GM23338 (cell line): ENCODE measurements at regions not wholly inside any gene's neighbourhood (a gene's known extent, or its start where the extent isn't known, plus 50 kb on each side); places are given as distances from the start of the nearest gene placed in this dataset.

Source experiments
- ATAC-seq: fragments of 200-7000 bp; cut with Tn5 transposase; 3 replicates; pipeline ENCODE4 v1.9.1; 2020
- DNase-seq: peaks from one replicate; pipeline ENCODE4 v3.0.0-alpha.2; 2015; ENCODE audit warnings: low spot score
- H2AFZ ChIP-seq: fragments of 200-600 bp; sonication (generic); 2 replicates; pipeline ENCODE4 v1.8.0; 2016; ENCODE audit warnings: antibody characterized with exemption, mild to moderate bottlenecking, moderate library complexity
- H3F3A ChIP-seq: fragments of 200-600 bp; sonication (generic); replicated peaks from 2 replicates; pipeline ENCODE4 v1.8.0; 2017; ENCODE audit warnings: antibody characterized with exemption, mixed run types, low read depth
- H3K27ac ChIP-seq: fragments of 200-600 bp; sonication (generic); 2 replicates; pipeline ENCODE4 v1.6.1; 2016; ENCODE audit warnings: low read depth
- H3K27me3 ChIP-seq: fragments of 200-600 bp; sonication (generic); 2 replicates; pipeline ENCODE4 v1.8.0; 2016; ENCODE audit warnings: mild to moderate bottlenecking, mixed run types, moderate library complexity; ENCODE audit not compliant: insufficient read depth
- H3K36me3 ChIP-seq: fragments of 200-600 bp; sonication (generic); 2 replicates; pipeline ENCODE4 v1.8.0; 2016; ENCODE audit warnings: mild to moderate bottlenecking; ENCODE audit not compliant: insufficient read depth
- H3K4me1 ChIP-seq: fragments of 200-600 bp; sonication (generic); 2 replicates; pipeline ENCODE4 v1.8.0; 2016; ENCODE audit warnings: mild to moderate bottlenecking, moderate library complexity; ENCODE audit not compliant: insufficient read depth
- H3K4me2 ChIP-seq: fragments of 200-600 bp; sonication (generic); 2 replicates; pipeline ENCODE4 v1.7.1; 2017; ENCODE audit warnings: mixed run types
- H3K4me3 ChIP-seq: fragments of 200-600 bp; sonication (generic); 2 replicates; pipeline ENCODE4 v1.6.1; 2016; ENCODE audit warnings: mixed run types
- H3K79me2 ChIP-seq: fragments of 200-600 bp; sonication (generic); replicated peaks from 2 replicates; pipeline ENCODE4 v1.8.0; 2017; ENCODE audit warnings: mild to moderate bottlenecking; ENCODE audit not compliant: insufficient read depth
- H3K9me2 ChIP-seq: fragments of 200-600 bp; sonication (generic); 2 replicates; pipeline ENCODE4 v1.8.0; 2017; ENCODE audit not compliant: insufficient read depth
- H4K20me1 ChIP-seq: fragments of 200-600 bp; sonication (generic); replicated peaks from 2 replicates; pipeline ENCODE4 v1.8.0; 2017; ENCODE audit warnings: mild to moderate bottlenecking; ENCODE audit not compliant: insufficient read depth
- H3K27ac Mint-ChIP-seq: 2 replicates; pipeline ENCODE4 v1.8.0; 2020; ENCODE audit warnings: inconsistent platforms, mild to moderate bottlenecking, moderate library complexity, mixed read lengths
- H3K27me3 Mint-ChIP-seq: 3 replicates; pipeline ENCODE4 v1.8.0; 2022; ENCODE audit warnings: low read depth, mild to moderate bottlenecking, moderate library complexity, mixed read lengths, inconsistent platforms; ENCODE audit not compliant: insufficient read depth, poor library complexity
- H3K36me3 Mint-ChIP-seq: 3 replicates; pipeline ENCODE4 v1.8.0; 2021; ENCODE audit warnings: low read depth, mild to moderate bottlenecking, inconsistent platforms, moderate library complexity, mixed read lengths
- H3K4me1 Mint-ChIP-seq: 3 replicates; pipeline ENCODE4 v1.8.0; 2020; ENCODE audit warnings: mild to moderate bottlenecking, inconsistent platforms, mixed read lengths
- H3K4me3 Mint-ChIP-seq: 3 replicates; pipeline ENCODE4 v1.8.0; 2021; ENCODE audit warnings: moderate library complexity, mild to moderate bottlenecking, inconsistent platforms, mixed read lengths
- H3K9me3 Mint-ChIP-seq: 3 replicates; pipeline ENCODE4 v1.8.0; 2020; ENCODE audit warnings: moderate library complexity, mild to moderate bottlenecking, inconsistent platforms, mixed read lengths
- CREB1 ChIP-seq: fragments of 250-450 bp; sonication (Bioruptor Pico); IDR thresholded peaks from 2 replicates; pipeline ENCODE4 v1.5.0; 2020; ENCODE audit warnings: low read depth, mild to moderate bottlenecking, moderate library complexity
- EZH2phosphoT487 ChIP-seq: fragments of 200-600 bp; sonication (generic); IDR thresholded peaks from one replicate; pipeline ENCODE4 v1.8.1; 2018; ENCODE audit warnings: antibody characterized with exemption; ENCODE audit not compliant: unreplicated experiment
- JUNB ChIP-seq: IDR thresholded peaks from one replicate; pipeline ENCODE4 v1.6.1; 2016; ENCODE audit warnings: antibody characterized with exemption; ENCODE audit not compliant: unreplicated experiment
- NANOG ChIP-seq: IDR thresholded peaks from 2 replicates; pipeline ENCODE4 v1.6.1; 2016; ENCODE audit warnings: antibody characterized with exemption, borderline replicate concordance
- POLR2AphosphoS5 ChIP-seq: IDR thresholded peaks from 2 replicates; pipeline ENCODE4 v1.6.1; 2016; ENCODE audit warnings: antibody characterized with exemption, low read depth
- STAT1 ChIP-seq: IDR thresholded peaks from one replicate; pipeline ENCODE4 v1.6.1; 2016; ENCODE audit warnings: antibody characterized with exemption; ENCODE audit not compliant: unreplicated experiment
- ZNF331 ChIP-seq: fragments of 250-450 bp; sonication (Bioruptor Pico); IDR thresholded peaks from 2 replicates; pipeline ENCODE4 v1.5.0; 2020; ENCODE audit warnings: low read depth, mild to moderate bottlenecking, moderate library complexity
- TF ChIP-seq, protein P1 (sequence below), 2 experiments: fragments of 200-600 bp in 1 of 2; sonication (generic) in 1 of 2; conservative IDR thresholded peaks; 2 replicates each; pipeline versions ENCODE4 v1.5.1 to v1.6.1; 2016 to 2017; ENCODE audit warnings: antibody characterized with exemption in 2 of 2, low read depth in 2 of 2, mild to moderate bottlenecking in 2 of 2, moderate library complexity in 1 of 2
- TF ChIP-seq, protein P2 (sequence below): IDR thresholded peaks from one replicate; pipeline ENCODE4 v1.6.1; 2018; ENCODE audit warnings: antibody characterized with exemption; ENCODE audit not compliant: unreplicated experiment
- TF ChIP-seq, protein P3 (sequence below): IDR thresholded peaks from 2 replicates; pipeline ENCODE4 v1.6.1; 2016; ENCODE audit warnings: antibody characterized with exemption

DNA sequence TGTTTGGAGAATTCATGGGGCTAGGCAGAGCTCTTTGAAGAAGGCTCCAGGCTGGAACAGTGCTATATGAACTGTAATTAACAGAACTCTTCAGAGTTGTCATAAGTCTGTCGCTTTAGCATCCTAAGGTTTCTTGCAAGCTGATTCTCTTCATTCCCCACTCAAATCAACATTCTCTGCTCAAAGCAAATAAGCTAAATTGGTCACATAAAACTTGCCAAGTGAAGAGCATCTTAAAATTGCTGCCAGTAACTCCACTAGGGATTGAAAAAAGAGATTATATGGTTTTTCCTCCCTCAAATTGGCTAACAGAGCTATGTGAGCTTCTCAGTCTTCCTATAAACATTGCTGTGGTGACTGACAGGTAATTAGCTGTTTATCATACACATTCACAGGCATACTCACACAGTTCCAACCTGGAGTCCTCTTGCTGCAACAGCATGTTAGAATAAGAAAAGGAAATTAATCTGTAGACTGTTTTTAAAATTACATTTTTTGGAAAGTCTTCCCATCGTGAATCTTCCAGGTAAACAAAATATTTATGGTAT lies 298.5 kb upstream of the ATP10B start:
- Histone ChIP-seq H3K36me3 (no peaks in the 10 kb centered on the region), H3K27ac (no peak overlapping the region), H3F3A (no peaks in the 10 kb centered on the region), H3K4me2 (no peak overlapping the region), H3K4me1 (no peaks in the 10 kb centered on the region), H3K9me2 (no peaks in the 10 kb centered on the region), H3K4me3 (no peak overlapping the region), H4K20me1 (no peaks in the 10 kb centered on the region), H3K79me2 (no peaks in the 10 kb centered on the region), H3K27me3 (no peaks in the 10 kb centered on the region), H2AFZ (no peak overlapping the region)
- H3K9me3 Mint-ChIP-seq: peaks cover 8% of the 10 kb centered on the region; the same call in 2 of the 3 replicates
- no peaks in the 10 kb centered on the region for H3K27me3 Mint-ChIP-seq
- no peaks in the 10 kb centered on the region; the same call in 2 of the 3 replicates for H3K36me3 Mint-ChIP-seq
- DNase-seq (no peak), ATAC-seq (no peak)
- no peaks in the 10 kb centered on the region for H3K4me1 Mint-ChIP-seq
- no peak overlapping the region for H3K27ac Mint-ChIP-seq
- no peak for TF ChIP-seq EZH2phosphoT487
- TF ChIP-seq ZNF331: no peak
- TF ChIP-seq, protein P1, sequence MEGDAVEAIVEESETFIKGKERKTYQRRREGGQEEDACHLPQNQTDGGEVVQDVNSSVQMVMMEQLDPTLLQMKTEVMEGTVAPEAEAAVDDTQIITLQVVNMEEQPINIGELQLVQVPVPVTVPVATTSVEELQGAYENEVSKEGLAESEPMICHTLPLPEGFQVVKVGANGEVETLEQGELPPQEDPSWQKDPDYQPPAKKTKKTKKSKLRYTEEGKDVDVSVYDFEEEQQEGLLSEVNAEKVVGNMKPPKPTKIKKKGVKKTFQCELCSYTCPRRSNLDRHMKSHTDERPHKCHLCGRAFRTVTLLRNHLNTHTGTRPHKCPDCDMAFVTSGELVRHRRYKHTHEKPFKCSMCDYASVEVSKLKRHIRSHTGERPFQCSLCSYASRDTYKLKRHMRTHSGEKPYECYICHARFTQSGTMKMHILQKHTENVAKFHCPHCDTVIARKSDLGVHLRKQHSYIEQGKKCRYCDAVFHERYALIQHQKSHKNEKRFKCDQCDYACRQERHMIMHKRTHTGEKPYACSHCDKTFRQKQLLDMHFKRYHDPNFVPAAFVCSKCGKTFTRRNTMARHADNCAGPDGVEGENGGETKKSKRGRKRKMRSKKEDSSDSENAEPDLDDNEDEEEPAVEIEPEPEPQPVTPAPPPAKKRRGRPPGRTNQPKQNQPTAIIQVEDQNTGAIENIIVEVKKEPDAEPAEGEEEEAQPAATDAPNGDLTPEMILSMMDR (conservative IDR thresholded peaks at IDR 0.05; ENCODE audit: low read depth in 2 of 2): no peak
- TF ChIP-seq JUNB: no peak
- no peak overlapping the region for H3K4me3 Mint-ChIP-seq

DNA sequence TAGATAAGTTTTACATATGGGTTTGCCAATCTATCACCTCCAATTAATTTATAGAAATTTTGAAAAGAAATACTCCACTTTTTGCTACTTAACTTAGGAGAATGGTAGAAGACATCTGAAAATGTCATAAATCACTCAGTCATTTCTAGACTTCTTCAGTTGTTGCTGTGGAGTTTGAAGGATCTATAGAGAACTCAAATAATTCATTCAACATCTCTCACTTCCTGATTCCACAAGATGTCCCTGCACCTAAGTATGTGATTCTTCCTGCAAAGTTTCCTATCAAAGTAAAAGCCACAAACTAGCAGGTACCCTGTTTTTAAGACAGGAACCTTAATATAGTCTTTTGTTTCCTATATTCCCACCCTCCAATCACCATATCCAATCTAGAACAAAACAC lies 297.1 kb upstream of the ATP10B start:
- Histone ChIP-seq H3K27me3 (no peaks in the 10 kb centered on the region), H3K27ac (no peak overlapping the region), H3F3A (no peaks in the 10 kb centered on the region), H4K20me1 (no peaks in the 10 kb centered on the region), H3K9me2 (no peaks in the 10 kb centered on the region), H3K79me2 (no peaks in the 10 kb centered on the region), H3K36me3 (no peaks in the 10 kb centered on the region), H3K4me1 (no peaks in the 10 kb centered on the region), H3K4me3 (no peak overlapping the region), H2AFZ (no peak overlapping the region), H3K4me2 (no peak overlapping the region)
- no peak overlapping the region for H3K4me3 Mint-ChIP-seq
- no peaks in the 10 kb centered on the region for H3K4me1 Mint-ChIP-seq
- ATAC-seq: no peak
- no peak for DNase-seq
- no peaks in the 10 kb centered on the region for H3K27me3 Mint-ChIP-seq
- no peak overlapping the region for H3K27ac Mint-ChIP-seq
- H3K9me3 Mint-ChIP-seq: peaks cover 13% of the 10 kb centered on the region; the same call in 2 of the 3 replicates
- peaks cover 2% of the 10 kb centered on the region; the same call in 2 of the 3 replicates for H3K36me3 Mint-ChIP-seq
- TF ChIP-seq, protein P2, sequence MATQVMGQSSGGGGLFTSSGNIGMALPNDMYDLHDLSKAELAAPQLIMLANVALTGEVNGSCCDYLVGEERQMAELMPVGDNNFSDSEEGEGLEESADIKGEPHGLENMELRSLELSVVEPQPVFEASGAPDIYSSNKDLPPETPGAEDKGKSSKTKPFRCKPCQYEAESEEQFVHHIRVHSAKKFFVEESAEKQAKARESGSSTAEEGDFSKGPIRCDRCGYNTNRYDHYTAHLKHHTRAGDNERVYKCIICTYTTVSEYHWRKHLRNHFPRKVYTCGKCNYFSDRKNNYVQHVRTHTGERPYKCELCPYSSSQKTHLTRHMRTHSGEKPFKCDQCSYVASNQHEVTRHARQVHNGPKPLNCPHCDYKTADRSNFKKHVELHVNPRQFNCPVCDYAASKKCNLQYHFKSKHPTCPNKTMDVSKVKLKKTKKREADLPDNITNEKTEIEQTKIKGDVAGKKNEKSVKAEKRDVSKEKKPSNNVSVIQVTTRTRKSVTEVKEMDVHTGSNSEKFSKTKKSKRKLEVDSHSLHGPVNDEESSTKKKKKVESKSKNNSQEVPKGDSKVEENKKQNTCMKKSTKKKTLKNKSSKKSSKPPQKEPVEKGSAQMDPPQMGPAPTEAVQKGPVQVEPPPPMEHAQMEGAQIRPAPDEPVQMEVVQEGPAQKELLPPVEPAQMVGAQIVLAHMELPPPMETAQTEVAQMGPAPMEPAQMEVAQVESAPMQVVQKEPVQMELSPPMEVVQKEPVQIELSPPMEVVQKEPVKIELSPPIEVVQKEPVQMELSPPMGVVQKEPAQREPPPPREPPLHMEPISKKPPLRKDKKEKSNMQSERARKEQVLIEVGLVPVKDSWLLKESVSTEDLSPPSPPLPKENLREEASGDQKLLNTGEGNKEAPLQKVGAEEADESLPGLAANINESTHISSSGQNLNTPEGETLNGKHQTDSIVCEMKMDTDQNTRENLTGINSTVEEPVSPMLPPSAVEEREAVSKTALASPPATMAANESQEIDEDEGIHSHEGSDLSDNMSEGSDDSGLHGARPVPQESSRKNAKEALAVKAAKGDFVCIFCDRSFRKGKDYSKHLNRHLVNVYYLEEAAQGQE: no peak
- TF ChIP-seq NANOG: no peak
- TF ChIP-seq, protein P3, sequence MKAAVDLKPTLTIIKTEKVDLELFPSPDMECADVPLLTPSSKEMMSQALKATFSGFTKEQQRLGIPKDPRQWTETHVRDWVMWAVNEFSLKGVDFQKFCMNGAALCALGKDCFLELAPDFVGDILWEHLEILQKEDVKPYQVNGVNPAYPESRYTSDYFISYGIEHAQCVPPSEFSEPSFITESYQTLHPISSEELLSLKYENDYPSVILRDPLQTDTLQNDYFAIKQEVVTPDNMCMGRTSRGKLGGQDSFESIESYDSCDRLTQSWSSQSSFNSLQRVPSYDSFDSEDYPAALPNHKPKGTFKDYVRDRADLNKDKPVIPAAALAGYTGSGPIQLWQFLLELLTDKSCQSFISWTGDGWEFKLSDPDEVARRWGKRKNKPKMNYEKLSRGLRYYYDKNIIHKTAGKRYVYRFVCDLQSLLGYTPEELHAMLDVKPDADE: no peak
- no peak for TF ChIP-seq POLR2AphosphoS5
- no peak for TF ChIP-seq CREB1 (CRISPR knock-in tag)
- no peak for TF ChIP-seq EZH2phosphoT487
- no peak for TF ChIP-seq STAT1
- TF ChIP-seq, protein P1 (conservative IDR thresholded peaks at IDR 0.05; ENCODE audit: low read depth in 2 of 2): no peak
